ENCODE measurements at regions not wholly inside any gene's neighbourhood (a gene's known extent, or its start where the extent isn't known, plus 50 kb on each side); places are given as distances from the start of the nearest gene placed in this dataset.
"Not testable (repeated sequence)": the region's sequence is repeated elsewhere in the genome, so short reads cannot be mapped to it uniquely, and the experiment has no call there.

DNA sequence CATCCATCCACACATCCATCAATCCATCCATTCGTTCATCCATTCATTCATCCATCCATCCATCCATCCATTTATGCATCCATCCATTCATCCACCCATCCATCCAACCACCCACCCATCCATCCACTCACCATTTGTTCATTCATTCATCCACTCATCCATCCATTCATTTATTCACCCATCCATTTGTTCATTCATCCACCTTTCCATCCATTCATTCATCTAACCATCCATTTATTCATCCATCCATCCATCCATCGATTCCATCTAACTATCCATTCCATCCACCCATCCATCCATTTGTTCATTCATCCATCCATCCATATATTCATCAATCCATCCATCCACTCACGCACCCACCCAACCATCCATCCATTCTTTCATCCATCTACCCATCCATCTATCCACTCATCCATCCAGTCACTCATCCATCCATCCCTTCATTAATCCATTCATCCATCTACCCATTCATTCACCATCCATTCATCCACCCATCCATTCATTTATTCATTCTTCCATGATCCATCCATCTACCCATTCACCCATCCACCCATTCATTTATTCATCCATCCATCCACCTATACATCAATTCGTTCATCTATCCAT lies 225.0 kb downstream of the TUBA3C start:
- DNase-seq (ENCODE audit: low spot score), result no peak
- in situ Hi-C loops (cut with HindIII; ENCODE audit: low sequenced_read_pairs), result no loop called here

DNA sequence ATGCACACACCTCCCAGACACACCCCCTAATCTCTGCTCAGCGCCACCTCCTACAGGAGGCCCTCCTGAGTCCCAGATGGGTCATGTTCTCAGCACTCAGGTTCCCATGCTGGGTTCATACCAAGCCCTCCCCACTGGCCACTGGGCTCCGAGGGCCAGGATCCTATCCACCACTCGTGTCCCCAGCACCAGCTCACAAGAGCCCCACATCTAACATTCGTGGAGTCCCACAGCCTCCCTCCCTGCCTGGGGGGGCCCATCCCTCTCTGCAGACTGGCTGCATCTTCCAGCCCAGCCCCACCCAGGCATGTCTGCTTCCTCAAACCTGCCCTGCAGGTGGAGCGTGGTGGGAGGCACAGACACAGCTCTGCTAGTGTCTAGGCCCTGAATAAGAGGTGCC lies 227.4 kb downstream of the TUBA3C start:
- DNase-seq (ENCODE audit: low spot score), result no peak
- in situ Hi-C loops (cut with HindIII; ENCODE audit: low sequenced_read_pairs), result no loop called here

DNA sequence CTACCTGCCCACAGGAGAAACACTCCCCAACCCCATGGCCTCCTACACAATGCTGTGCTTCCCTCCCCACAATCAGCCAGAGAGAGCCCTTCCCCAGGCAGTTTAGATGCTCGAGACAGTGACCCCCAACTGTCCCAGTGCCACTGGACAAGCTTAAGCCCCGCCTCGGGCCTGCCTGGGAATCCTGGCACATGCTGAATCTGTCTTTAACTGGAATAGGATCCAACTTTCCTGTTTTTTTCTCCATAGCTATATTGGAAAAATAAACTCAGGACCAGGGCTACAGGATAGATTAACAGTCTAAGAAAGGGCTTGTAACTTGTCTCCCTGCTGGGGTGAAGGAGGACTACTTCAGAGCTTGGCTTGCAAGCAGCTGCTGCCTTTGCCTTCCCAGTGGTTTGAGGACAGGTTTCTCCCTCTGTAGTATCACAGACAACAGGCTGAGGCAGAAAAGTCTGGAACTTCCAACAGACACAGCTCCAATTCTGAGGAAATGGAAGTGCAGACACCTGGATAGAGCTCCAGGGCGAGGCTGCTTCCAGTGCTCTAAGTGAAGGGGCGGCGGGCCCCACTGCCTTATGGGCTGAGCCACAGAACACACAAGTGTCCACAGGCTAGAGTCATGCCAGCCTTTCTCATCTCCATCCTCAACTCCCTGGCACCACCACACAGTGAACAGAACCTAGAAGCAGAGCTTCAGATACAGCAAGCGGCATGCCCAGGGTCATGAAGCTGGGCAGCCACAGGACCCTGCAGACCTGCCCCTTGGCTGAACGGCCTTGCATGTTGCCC lies 228.3 kb downstream of the TUBA3C start:
- no peak for DNase-seq (ENCODE audit: low spot score)
- in situ Hi-C loops (cut with HindIII; ENCODE audit: low sequenced_read_pairs), result no loop called here

DNA sequence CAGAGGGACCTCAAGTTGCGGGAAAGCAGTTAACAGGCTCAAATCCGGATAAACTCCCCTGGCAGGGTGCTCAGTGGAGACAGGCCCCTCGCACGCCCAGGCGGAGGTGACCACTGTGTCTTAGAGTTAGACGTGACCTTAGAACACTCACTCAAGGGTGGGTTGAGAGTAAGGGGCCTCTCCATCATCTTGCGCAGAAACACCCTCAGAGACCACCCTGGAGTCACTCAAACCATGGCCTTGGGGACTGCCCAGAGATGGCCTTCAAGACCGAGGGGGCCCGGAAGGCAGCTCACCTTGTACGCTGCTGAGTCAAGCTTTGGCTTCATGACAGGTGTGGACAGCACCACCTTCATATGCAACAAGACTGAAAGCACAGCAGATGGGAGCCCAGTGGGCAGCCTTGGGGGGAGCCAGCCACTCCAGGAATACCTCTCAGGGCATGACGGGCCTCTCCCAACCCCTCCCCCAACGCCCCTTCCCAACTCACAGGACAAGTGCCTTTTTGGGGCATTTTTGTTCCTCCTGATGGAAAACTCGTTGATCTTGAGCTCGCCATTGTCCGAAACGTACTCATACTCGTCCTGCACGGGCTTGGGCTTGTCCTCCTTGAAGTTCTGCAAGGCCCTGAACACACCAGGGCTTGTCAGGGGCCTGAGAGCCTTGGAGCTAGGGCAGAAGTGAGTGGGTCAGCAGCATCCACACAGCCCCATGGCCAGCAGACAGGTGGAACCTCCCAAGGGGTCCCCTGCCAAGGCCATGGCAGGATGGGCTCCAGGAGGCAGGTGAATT lies 229.2 kb downstream of the TUBA3C start:
- in situ Hi-C loops (cut with HindIII; ENCODE audit: low sequenced_read_pairs), result no loop called here
- no peak for DNase-seq (ENCODE audit: low spot score)

DNA sequence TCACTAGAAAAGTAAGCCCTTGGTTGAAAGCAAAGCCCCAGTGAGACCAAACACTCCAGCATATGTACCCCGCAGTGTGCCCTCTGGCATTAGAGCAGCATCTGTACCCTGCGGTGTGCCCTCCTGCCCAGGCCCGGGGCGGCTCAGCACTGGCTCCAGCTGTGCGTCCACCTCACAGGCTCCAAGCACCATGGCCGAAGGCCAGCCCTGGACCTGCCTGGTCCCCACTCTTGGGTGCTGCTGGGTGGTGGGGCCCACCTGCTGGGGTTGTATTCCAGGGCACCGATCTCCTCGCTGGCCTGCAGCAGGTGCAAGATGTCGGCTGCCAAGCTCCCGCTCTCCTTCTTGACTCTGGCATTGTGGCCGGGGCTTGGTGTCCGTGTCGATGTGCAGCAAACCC lies 230.2 kb downstream of the TUBA3C start:
- in situ Hi-C loops (cut with HindIII; ENCODE audit: low sequenced_read_pairs), result no loop called here
- no peak for DNase-seq (ENCODE audit: low spot score)

DNA sequence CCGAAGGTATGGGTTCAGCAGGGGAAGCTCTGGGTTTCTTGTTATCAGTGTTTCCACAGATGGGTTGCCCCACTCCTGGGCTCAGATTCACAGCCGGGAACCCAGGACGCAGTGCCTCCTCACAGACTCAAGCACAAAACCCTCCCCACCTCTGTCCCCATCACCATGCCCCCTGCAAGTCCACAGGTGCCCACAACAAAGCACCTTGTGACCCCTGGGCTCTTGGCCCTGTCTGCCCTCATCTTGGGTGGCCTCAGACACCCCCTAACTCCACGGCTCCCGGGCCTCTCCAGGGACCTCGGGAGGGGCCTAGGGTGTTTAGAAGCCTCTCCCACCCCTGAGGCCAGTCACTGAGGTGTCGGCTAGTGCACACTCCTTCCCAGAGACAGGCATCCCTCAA lies 231.7 kb downstream of the TUBA3C start:
- no peak for DNase-seq (ENCODE audit: low spot score)
- in situ Hi-C loops (cut with HindIII; ENCODE audit: low sequenced_read_pairs), result no loop called here

DNA sequence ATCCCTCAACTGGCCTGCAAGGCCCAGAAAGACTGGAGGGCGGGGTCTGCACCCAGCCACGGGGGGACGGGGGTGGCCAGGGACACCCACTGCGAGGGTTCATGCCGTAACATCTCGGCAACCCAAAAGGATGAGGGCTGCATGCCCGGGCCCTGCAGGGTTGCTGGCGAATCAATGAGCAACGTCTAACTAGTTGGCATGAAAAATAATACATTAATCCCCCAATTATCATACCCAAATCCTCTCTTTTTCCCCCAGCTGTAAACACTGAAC lies 232.2 kb downstream of the TUBA3C start:
- in situ Hi-C loops (cut with HindIII; ENCODE audit: low sequenced_read_pairs), result no loop called here
- DNase-seq (ENCODE audit: low spot score), result no peak

DNA sequence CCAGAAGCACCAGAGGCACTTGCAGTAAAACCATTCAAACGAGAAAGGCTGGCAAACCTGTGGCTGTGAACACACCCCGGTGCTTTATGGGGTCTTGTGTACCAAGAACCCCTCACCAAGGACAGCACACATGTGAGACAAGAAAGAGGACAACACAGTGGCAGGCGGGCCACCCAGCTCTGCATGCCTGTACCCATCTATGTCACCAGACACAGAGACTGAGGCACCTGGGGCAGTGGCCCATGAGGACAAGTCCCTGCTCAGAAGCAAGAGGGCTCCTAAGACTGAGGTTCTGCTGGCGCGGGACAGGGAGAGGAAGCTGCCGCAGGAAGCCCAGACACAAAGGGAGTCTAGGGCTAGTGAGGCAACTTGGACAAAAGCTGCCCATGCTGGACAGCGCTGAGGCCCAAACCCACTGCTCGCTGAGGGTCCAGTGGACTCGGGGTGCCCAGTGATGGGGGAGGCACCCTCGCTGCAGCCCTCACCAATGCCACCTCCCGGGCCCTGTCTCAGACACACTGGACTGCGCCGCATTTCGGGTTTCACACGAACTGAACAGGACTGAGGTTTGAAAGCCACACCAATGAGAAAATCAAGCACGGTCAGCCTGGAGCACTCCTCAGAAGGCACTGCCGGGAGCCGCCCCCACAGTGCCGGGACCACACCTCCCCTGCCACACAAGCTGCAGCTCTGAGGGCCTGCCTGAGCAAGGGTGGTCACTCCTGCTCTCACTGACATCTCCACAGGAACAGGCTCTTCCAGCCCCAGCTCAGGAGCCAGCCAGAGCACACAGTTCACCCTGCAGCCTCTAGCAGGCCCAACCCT lies 232.7 kb downstream of the TUBA3C start:
- DNase-seq (ENCODE audit: low spot score), result no peak
- in situ Hi-C loops (cut with HindIII; ENCODE audit: low sequenced_read_pairs), result no loop called here

DNA sequence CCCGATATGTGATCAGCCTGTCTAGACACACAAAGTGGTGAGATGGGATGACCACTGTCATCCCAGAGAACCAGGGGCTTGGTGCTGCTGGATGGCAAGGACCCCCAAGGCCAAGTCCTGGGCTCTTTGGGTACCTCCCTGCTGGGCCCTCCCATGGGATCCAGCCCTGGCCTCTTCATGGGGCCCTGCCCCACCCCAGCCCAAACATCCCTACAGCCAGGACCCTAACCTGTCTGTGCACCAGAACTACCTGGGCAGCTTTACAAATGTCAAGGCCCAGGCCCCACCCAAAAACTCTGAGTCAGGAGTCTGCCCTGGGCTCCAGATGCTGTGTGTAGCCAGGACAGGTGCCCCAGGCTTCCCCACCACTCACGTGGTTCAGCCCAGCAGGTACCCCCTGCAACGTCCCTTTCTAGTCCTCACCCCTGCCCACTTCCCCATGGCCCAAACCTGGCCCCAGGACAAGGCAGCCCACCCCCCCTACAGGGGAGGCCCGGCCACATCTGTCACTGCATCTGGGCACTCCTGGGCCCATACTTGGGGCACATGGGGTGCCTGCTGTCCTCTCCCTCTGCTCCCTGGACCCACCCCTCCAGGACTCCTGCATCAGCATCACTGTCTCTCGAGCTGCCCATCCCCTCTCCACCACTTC lies 233.5 kb downstream of the TUBA3C start:
- no peak for DNase-seq (ENCODE audit: low spot score)
- in situ Hi-C loops (cut with HindIII; ENCODE audit: low sequenced_read_pairs), result no loop called here

DNA sequence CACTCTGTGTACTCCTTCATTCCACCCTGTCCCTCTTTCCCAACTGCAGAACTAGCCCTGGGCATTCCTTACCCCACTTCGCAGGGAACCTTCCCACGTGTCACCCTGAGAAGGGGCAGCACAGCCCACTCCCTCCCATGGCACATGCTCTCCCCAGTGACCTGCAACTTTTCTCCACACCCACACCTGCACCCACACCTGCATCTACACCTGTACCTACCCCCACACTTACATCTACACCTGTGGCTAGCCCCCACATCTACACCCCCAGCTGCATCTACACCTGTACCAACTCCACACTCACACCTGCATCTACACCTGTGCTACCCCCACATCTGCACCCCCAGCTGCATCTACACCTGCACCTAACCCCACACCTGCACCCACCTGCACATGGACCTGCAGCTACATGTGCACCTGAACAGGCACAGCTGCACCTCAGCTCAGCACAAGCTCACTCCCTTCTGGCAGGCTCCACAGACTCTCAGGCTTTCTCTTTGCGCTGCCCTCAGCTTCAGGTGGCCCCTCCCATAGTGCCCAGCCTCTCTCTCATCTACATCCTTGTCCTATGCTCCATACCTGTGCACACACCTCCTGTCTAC lies 234.1 kb downstream of the TUBA3C start:
- in situ Hi-C loops (cut with HindIII; ENCODE audit: low sequenced_read_pairs), result no loop called here
- DNase-seq (ENCODE audit: low spot score), result no peak

DNA sequence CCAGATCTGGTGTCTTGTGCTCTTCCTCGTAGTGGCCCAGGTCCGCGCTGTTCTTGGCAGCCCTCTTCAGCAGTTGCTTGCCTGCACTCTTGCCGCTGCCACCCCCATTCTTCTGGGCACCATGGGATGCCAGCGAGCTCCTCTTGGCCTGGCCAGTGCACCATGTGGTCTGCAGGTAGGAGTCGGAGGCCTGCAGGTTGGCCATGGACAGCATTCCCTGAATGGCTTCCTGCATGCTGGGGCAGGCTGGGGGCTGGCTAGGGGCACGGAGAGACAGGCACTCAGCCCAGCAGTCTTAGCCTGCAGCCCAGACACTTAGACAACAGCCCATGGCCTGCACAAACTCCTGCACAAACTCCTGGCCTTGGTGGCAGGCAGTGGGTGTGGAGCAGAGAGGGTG lies 234.9 kb downstream of the TUBA3C start:
- DNase-seq (ENCODE audit: low spot score), result no peak
- in situ Hi-C loops (cut with HindIII; ENCODE audit: low sequenced_read_pairs), result no loop called here

DNA sequence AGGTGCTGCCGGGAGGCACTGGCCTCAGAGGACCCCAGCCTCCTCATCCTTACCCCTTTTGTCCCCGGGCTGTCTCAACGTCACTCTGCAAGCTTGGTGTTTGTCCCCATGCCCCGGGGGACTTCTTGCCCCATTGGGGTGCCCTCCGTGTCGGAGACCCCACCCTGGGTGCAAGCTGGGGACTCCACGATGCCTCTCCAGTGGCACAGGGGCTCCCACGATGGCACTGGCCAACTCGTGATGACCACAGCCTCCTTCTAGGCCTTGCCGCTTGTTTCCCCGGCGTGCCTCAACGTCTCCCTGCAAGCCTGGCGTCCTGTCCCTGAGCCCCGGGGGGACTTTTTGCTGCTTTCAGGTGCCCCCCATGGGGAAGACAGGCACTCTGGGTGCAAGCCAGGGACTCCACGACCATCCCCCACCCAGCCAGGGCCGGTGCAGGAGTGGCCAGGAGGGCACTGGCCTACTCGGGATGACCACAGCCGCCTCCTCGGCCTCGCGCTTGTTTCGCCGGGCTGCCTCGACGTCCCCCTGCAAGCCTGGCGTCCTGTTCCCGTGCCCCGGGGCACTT lies 237.0 kb downstream of the TUBA3C start:
- in situ Hi-C loops (cut with HindIII; ENCODE audit: low sequenced_read_pairs), result no loop called here
- no peak for DNase-seq (ENCODE audit: low spot score)

DNA sequence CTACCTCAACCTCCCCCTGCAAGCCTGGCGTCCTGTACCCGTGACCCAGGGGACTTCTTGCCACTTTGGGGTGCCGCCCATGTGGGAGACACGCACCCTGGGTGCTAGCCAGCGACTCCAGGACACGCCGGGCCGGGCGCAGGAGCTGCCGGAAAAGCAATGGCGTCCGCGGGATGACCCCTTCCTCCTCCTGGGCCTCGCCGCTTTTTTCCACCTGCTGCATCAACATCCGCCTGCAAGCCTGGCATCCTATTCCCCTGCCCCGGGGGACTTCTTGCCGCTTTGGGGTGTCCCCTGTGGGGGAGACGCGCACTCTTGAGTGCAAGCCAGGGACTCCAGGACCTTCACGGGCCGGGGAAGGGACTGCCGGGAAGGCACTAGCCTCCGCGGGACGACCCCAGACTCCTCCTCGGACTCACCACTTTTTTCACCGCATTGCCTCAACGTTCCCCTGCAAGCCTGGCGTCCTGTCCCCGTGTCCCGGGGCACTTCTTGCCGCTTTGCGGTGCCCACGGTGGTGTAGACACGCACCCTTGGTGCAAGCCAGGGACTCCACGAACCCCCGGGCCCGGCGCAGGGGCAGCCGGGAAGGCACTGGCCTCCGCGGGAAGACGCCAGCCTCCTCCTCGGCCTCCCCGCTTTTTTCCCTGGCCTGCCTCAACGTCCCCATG lies 237.8 kb downstream of the TUBA3C start:
- no peak for DNase-seq (ENCODE audit: low spot score)
- in situ Hi-C loops (cut with HindIII; ENCODE audit: low sequenced_read_pairs), result no loop called here

DNA sequence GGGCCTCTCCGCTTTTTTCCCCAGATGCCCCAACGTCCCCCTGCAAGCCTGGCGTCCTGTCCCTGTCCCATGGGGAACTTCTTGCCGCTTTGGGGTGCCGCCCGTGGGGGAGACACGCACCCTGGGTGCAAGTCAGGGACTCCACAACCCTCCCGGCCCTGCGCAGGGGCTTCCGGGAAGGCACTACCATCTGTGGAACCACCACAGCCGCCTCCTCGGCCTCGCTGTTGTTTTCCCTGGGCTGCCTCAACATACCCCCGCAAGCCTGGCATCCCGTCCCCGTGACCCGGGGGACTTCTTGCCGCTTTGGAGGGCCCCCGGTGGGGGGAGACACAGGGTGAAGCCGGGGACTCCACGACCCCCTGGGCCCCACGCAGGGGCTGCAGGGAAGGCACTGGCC lies 238.4 kb downstream of the TUBA3C start:
- DNase-seq (ENCODE audit: low spot score), result no peak
- in situ Hi-C loops (cut with HindIII; ENCODE audit: low sequenced_read_pairs), result no loop called here

DNA sequence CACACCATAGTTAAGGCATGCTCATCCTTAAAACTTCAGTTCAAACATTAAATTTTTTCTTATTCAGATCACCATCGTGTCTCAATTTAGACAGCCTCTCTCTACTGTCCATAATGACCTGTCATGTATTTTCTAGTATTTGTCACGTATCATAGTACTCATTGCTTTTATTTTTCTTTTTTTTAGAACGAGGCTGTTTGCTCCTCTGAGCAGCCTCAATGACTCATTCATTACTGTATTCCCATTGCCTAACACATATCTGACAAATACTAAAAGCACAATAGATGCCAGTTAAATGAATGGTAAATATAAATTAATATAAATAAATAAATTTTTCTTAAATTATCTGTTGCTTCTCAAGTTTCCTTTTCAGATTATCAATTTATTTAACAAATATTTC lies 245.5 kb downstream of the TUBA3C start:
- in situ Hi-C loops (cut with HindIII; ENCODE audit: low sequenced_read_pairs), result no loop called here
- DNase-seq (ENCODE audit: low spot score), result no peak

DNA sequence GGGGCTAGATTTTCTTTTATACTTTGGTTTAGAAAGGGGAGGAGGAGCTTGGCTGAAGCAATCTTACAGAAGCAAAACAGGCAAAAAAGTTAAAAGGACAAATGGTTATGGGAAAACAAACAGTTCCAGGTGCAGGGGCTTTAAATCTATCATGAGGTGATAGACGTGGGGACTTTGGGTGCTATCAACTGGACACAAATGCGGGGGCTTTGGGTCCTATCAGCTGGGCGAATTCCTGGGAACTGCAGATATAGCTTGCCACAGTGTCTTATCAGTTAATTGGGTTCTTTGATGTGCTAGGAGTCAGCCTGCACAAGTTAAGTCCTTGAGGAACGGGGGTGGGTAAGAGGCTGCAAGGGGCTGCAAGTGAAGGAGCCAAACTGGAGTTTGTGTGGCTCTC lies 260.6 kb downstream of the TUBA3C start:
- in situ Hi-C loops (cut with HindIII; ENCODE audit: low sequenced_read_pairs), result no loop called here
- DNase-seq (ENCODE audit: low spot score), result no peak

DNA sequence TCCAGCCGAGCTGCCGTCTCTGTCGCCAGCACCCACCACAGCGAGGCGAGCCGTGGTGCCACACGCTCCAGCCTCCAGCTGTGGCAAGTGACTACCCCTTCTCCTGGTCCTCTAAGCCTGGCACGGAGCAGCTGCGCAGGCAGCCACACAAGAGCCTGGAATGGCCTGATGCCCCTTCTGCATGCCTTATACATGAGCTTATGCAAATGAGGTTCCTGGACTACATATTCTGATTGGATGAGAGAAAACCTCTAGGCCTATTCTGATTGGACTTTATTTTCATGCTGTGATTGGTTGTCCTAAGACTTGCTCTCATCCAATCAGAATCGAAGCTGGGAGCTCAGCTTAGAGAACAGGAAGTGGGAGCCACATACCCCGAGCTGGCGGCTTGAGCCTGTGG lies 276.5 kb downstream of the TUBA3C start:
- DNase-seq (ENCODE audit: low spot score); in situ Hi-C loops (cut with HindIII; ENCODE audit: low sequenced_read_pairs): not testable (repeated sequence)

DNA sequence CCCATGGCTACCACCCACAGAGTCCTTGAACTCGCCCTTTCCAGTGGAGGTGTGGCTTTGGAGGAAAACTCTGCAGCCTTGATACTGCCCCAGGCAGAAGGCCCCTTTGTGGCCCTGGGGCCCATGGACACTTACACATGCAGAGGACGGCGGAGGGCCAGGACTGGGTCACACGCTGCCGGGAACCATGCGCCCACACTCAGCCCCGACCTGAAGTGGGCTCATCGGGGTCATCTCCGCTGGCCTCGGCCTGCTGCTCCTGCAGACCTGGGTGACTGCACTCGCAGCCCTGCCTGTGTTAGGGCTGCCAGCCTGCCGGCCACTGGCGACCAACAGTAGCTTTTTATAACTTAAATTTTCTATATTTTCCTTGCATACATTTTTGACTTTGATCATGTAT lies 286.2 kb downstream of the TUBA3C start:
- in situ Hi-C loops (cut with HindIII; ENCODE audit: low sequenced_read_pairs); DNase-seq (ENCODE audit: low spot score): not testable (repeated sequence)

All from G401 (cell line).